ENCODE measurements at regions not wholly inside any gene's neighbourhood (a gene's known extent, or its start where the extent isn't known, plus 50 kb on each side); places are given as distances from the start of the nearest gene placed in this dataset.

DNA sequence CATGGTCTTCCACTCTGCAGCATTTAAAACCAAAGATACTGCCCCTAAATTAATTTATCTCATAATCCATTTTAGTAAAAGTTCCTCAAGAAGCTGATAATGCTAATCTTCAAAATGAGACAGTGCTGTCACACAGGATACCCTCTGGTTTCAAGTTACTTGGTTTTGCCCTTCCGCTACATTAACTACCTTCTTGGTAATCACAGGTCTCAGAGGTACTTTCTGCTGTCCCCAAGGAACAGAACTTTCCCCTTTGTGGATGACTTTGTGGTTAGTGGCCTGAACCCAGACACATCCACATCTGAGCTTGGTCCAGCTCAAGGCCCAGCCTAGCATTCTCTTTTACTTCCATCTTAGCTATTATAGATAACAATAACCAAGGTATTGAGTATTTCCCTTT is 88.8 kb upstream of the TMEM26 start:
- DNase-seq (ENCODE audit: low read depth) = no peak
- TF ChIP-seq, protein P1, sequence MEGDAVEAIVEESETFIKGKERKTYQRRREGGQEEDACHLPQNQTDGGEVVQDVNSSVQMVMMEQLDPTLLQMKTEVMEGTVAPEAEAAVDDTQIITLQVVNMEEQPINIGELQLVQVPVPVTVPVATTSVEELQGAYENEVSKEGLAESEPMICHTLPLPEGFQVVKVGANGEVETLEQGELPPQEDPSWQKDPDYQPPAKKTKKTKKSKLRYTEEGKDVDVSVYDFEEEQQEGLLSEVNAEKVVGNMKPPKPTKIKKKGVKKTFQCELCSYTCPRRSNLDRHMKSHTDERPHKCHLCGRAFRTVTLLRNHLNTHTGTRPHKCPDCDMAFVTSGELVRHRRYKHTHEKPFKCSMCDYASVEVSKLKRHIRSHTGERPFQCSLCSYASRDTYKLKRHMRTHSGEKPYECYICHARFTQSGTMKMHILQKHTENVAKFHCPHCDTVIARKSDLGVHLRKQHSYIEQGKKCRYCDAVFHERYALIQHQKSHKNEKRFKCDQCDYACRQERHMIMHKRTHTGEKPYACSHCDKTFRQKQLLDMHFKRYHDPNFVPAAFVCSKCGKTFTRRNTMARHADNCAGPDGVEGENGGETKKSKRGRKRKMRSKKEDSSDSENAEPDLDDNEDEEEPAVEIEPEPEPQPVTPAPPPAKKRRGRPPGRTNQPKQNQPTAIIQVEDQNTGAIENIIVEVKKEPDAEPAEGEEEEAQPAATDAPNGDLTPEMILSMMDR (IDR thresholded peaks at IDR 0.05; ENCODE audit: low read depth, low read length, missing control alignments) = no peak
- no peak overlapping the region for H3K4me3 ChIP-seq (ENCODE audit: low read depth, low read length)
- in situ Hi-C loops (cut with HindIII; ENCODE audit: low sequenced_read_pairs) = no loop called here

DNA sequence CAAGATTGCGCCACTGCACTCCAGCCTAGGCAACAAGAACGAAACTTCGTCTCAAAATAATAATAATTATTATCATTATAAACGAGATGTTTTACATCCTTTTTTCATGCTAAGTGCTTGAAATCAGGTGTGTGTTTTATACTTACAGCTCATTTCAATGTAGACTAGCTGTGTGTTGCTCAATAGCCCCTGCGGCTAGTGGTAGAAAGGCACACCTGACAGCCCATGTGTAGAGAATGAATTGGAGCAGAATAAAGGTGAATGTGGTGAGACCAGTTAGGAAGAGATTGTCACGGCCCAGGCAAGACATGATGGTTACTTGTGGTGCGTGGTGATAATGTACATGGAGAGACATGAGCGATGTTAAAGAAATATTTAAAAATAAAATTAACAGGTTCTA is 86.7 kb upstream of the TMEM26 start:
- TF ChIP-seq, protein P1 (IDR thresholded peaks at IDR 0.05; ENCODE audit: low read depth, low read length, missing control alignments) = no peak
- no peak overlapping the region for H3K4me3 ChIP-seq (ENCODE audit: low read depth, low read length)
- in situ Hi-C loops (cut with HindIII; ENCODE audit: low sequenced_read_pairs) = no loop called here
- DNase-seq (ENCODE audit: low read depth) = no peak

DNA sequence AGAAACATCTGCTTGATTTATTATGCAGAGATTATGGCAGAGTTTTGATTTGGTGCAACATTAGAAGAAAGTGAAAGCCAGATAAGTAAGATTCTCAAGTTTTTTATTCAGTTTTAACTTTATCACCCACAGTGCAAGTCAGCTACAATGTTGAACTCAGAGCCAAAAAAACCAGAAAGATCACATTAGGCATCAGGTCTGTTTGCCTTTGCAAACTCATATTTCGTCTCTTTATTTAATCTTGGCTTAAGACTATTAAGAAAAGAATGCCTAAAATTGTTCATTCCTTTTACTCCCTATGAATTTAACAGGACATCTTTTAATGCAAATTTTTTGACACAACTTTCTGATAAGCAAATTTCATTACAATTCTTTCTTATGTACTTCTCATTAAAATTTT is 76.0 kb upstream of the TMEM26 start:
- TF ChIP-seq, protein P1 (IDR thresholded peaks at IDR 0.05; ENCODE audit: low read depth, low read length, missing control alignments) = no peak
- in situ Hi-C loops (cut with HindIII; ENCODE audit: low sequenced_read_pairs) = no loop called here
- no peak overlapping the region for H3K4me3 ChIP-seq (ENCODE audit: low read depth, low read length)

DNA sequence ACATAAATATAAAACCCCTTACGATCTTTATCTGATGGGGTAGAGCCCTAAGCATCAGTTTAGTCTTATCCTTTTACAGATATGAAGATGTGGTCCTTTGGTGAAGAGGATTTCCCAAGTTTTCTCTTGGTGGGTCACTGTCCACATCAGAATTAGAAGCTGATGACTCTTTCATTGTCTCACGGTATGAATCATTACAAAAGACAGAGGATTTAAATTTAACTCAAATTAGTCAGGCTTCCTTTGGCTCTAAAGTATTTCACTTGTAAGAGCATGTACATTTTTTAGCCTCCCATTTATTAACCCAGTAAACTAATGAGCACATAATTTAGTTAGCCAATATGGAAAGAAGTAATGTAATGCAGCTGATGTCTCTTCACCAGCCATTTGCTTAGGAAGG is 49.9 kb upstream of the TMEM26 start:
- no peak for DNase-seq (ENCODE audit: low read depth)
- no peak overlapping the region for H3K4me3 ChIP-seq (ENCODE audit: low read depth, low read length)
- in situ Hi-C loops (cut with HindIII; ENCODE audit: low sequenced_read_pairs) = no loop called here
- TF ChIP-seq, protein P1 (IDR thresholded peaks at IDR 0.05; ENCODE audit: low read depth, low read length, missing control alignments) = no peak

More for the DNA sequence above, 76.0 kb upstream of the TMEM26 start:
- no peak for DNase-seq (ENCODE audit: low read depth)

All from astrocyte of the cerebellum (primary cell).